PC-9 (cell line): ENCODE measurements at regions not wholly inside any gene's neighbourhood (a gene's known extent, or its start where the extent isn't known, plus 50 kb on each side); places are given as distances from the start of the nearest gene placed in this dataset.

Experiments used
- BruUV-seq: library from RNA; stranded (reverse); fragments of 400-500 nt; replicated peaks from 2 replicates; lab custom pipeline; 2021; lab: Mats Ljungman, UMichigan
- CTCF ChIA-PET: fragments of 300-600 bp; sonication (Branson Sonifier 250); formaldehyde crosslinking; loops from one replicate; lab custom pipeline; 2022; ENCODE audit warnings: antibody characterized with exemption; lab: Charles Lee
- POLR2A ChIA-PET: fragments of 300-600 bp; sonication (Branson Sonifier 250); formaldehyde crosslinking; loops from one replicate; lab custom pipeline; 2022; ENCODE audit warnings: antibody characterized with exemption; ENCODE audit not compliant: unreplicated experiment; lab: Charles Lee
- DNase-seq, 2 experiments: peaks; one replicate each; pipeline versions ENCODE4 v3.0.0 to v3.0.0-alpha.2; 2015 to 2022; ENCODE audit warnings: mixed read lengths in 1 of 2
- H2AFZ ChIP-seq: fragments of 200-600 bp; sonication (generic); 2 replicates; pipeline ENCODE4 v1.8.1; 2017; ENCODE audit warnings: antibody characterized with exemption
- H3F3A ChIP-seq: fragments of 200-600 bp; sonication (generic); 2 replicates; pipeline ENCODE4 v1.8.1; 2017; ENCODE audit warnings: antibody characterized with exemption, mild to moderate bottlenecking, low read depth; ENCODE audit not compliant: insufficient read depth
- H3K27ac ChIP-seq: fragments of 200-600 bp; sonication (generic); 2 replicates; pipeline ENCODE4 v1.6.1; 2016; ENCODE audit warnings: mixed run types
- H3K27me3 ChIP-seq: fragments of 200-600 bp; sonication (generic); 2 replicates; pipeline ENCODE4 v1.6.1; 2016; ENCODE audit warnings: low read depth, mixed run types; ENCODE audit not compliant: insufficient read depth
- H3K36me3 ChIP-seq: fragments of 200-600 bp; sonication (generic); 2 replicates; pipeline ENCODE4 v1.6.1; 2016; ENCODE audit warnings: low read depth, mixed run types
- H3K4me1 ChIP-seq: fragments of 200-600 bp; sonication (generic); replicated peaks from 2 replicates; pipeline ENCODE4 v1.6.1; 2016; ENCODE audit warnings: mixed run types; ENCODE audit not compliant: insufficient read depth
- H3K4me2 ChIP-seq: fragments of 200-600 bp; sonication (generic); 2 replicates; pipeline ENCODE4 v1.6.1; 2017; ENCODE audit warnings: mixed run types
- H3K4me3 ChIP-seq: fragments of 200-600 bp; sonication (generic); 2 replicates; pipeline ENCODE4 v1.6.1; 2016; ENCODE audit warnings: mixed run types
- H3K79me2 ChIP-seq: fragments of 200-600 bp; sonication (generic); 2 replicates; pipeline ENCODE4 v1.6.1; 2017; ENCODE audit warnings: low read depth, mixed run types
- H3K9me2 ChIP-seq: fragments of 200-600 bp; sonication (generic); 2 replicates; pipeline ENCODE4 v1.8.1; 2017; ENCODE audit warnings: mild to moderate bottlenecking; ENCODE audit not compliant: insufficient read depth
- H3K9me3 ChIP-seq: fragments of 200-600 bp; sonication (generic); 2 replicates; pipeline ENCODE4 v1.8.1; 2016; ENCODE audit warnings: low read depth; ENCODE audit not compliant: insufficient read depth
- H4K20me1 ChIP-seq: fragments of 200-600 bp; sonication (generic); 2 replicates; pipeline ENCODE4 v1.8.1; 2017; ENCODE audit not compliant: insufficient read depth
- EZH2 ChIP-seq: fragments of 200-600 bp; sonication (generic); IDR thresholded peaks from 2 replicates; pipeline ENCODE4 v1.8.0; 2017; ENCODE audit warnings: antibody characterized with exemption, low read depth
- intact Hi-C: fragments of 100-400 bp; cut with micrococcal nuclease; formaldehyde crosslinking; loops from one replicate; pipeline ENCODE4 v1.10.0; 2022; ENCODE audit not compliant: unreplicated experiment
- TF ChIP-seq, protein P1 (sequence below): fragments of 200-600 bp; sonication (generic); conservative IDR thresholded peaks from 2 replicates; pipeline ENCODE4 v1.6.1; 2017; ENCODE audit warnings: mixed run types, antibody characterized with exemption, mild to moderate bottlenecking, moderate library complexity

DNA sequence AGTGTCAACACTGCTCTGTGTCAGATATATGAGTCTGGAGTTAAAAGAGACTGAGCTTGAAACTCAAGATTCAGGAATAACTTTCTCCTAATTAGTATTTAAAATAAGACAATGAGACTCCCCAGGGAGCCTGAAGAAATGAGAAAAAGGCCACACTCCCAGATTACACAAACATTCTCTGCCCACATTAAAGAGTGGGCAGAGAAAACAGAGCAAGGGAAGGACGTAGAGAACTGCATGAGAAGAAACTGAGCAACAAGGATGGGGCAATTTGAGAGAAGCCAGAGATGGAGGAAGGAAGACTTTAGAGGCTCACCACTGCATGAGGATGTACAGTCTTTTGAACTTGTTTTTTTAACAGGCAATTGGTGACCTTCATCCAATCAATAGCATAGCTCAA lies 438.2 kb downstream of the TDRD15 start:
- no peak for DNase-seq
- no TSS peak for BruUV-seq
- intact Hi-C loops, result no loop called here
- H3F3A ChIP-seq, result no peaks in the 10 kb centered on the region
- H4K20me1 ChIP-seq, result no peaks in the 10 kb centered on the region
- no peaks in the 10 kb centered on the region for H3K9me3 ChIP-seq
- CTCF ChIA-PET, result no interaction called here
- no peaks in the 10 kb centered on the region for H3K36me3 ChIP-seq
- H3K4me1 ChIP-seq, result no peaks in the 10 kb centered on the region
- no peak overlapping the region for H3K27ac ChIP-seq
- TF ChIP-seq, protein P1, sequence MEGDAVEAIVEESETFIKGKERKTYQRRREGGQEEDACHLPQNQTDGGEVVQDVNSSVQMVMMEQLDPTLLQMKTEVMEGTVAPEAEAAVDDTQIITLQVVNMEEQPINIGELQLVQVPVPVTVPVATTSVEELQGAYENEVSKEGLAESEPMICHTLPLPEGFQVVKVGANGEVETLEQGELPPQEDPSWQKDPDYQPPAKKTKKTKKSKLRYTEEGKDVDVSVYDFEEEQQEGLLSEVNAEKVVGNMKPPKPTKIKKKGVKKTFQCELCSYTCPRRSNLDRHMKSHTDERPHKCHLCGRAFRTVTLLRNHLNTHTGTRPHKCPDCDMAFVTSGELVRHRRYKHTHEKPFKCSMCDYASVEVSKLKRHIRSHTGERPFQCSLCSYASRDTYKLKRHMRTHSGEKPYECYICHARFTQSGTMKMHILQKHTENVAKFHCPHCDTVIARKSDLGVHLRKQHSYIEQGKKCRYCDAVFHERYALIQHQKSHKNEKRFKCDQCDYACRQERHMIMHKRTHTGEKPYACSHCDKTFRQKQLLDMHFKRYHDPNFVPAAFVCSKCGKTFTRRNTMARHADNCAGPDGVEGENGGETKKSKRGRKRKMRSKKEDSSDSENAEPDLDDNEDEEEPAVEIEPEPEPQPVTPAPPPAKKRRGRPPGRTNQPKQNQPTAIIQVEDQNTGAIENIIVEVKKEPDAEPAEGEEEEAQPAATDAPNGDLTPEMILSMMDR, result no peak
- TF ChIP-seq EZH2, result no peak
- no peaks in the 10 kb centered on the region for H3K9me2 ChIP-seq
- H3K27me3 ChIP-seq, result peaks cover 3% of the 10 kb centered on the region; the same call in 1 of the 2 replicates
- POLR2A ChIA-PET, result no interaction called here
- H3K4me2 ChIP-seq, result no peak overlapping the region
- no peak overlapping the region for H3K4me3 ChIP-seq
- H2AFZ ChIP-seq, result no peak overlapping the region
- H3K79me2 ChIP-seq, result no peaks in the 10 kb centered on the region

DNA sequence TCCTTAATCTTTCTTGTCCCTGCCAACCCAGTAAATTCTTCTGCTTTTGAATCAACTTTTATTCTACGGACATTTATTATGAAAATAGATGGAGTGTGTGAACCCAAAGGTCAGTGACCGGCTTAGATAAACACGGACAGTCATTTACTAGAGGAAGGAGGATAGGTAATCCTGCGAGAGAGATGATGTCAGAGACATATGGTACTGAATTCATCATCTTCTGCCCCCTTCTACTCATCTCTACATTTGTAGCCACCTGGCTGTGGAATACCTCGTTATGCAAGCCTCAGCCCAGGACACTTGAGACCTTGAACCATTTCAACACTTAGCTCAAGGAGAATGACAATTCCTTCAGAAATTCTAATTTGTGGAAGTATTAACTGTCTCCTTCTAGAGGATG lies 443.6 kb downstream of the TDRD15 start:
- TF ChIP-seq, protein P1, result no peak
- no peak for TF ChIP-seq EZH2
- Histone ChIP-seq H3K27ac (no peak overlapping the region), H3K4me2 (no peak overlapping the region), H3K4me3 (no peak overlapping the region), H3K4me1 (no peaks in the 10 kb centered on the region), H3F3A (no peaks in the 10 kb centered on the region), H3K27me3 (no peaks in the 10 kb centered on the region; the same call in 1 of the 2 replicates), H4K20me1 (peaks cover 4% of the 10 kb centered on the region; the same call in 1 of the 2 replicates), H3K9me2 (0 out of 2 replicates have a peak, but pooled peaks cover 3% of the 10 kb centered on the region), H3K79me2 (no peaks in the 10 kb centered on the region), H3K36me3 (no peaks in the 10 kb centered on the region), H3K9me3 (no peaks in the 10 kb centered on the region), H2AFZ (no peak overlapping the region)
- ChIA-PET POLR2A (interaction anchor here (0.6 kb wide), 1 partner anchor 92 kb away, joined by 29 read pairs; no protein-coding TSS in a partner anchor), CTCF (no interaction called here)
- intact Hi-C loops, result no loop called here
- no TSS peak for BruUV-seq
- no peak for DNase-seq

DNA sequence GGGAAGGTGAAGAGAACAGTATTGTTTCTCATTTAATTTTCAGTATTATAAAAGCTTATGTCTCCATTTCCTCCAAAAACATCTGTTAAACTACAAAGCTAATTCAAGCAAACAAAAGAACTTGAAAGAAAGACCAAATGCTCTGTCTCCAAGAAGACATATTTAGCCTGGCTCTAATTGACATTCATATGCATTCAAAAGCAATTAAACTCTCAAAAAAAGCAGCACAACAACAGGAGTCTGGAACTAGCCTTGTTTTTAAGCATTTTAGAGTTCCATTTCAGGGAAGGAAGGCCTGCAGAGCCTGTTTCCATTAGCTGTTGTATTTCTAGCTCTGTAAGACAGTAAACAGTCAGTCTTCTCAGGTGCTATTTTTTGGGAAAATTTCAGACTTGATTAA lies 447.9 kb downstream of the TDRD15 start:
- Histone ChIP-seq H4K20me1 (peaks cover 4% of the 10 kb centered on the region; the same call in 1 of the 2 replicates), H3K27me3 (0 out of 2 replicates have a peak, but pooled peaks cover 7% of the 10 kb centered on the region), H3K4me2 (no peak overlapping the region), H3K4me3 (no peak overlapping the region), H3K9me2 (0 out of 2 replicates have a peak, but pooled peaks cover 3% of the 10 kb centered on the region), H3K79me2 (no peaks in the 10 kb centered on the region), H3F3A (no peaks in the 10 kb centered on the region), H2AFZ (no peak overlapping the region), H3K9me3 (no peaks in the 10 kb centered on the region), H3K4me1 (no peaks in the 10 kb centered on the region), H3K27ac (no peak overlapping the region), H3K36me3 (no peaks in the 10 kb centered on the region)
- TF ChIP-seq EZH2, result no peak
- ChIA-PET CTCF (no interaction called here), POLR2A (no interaction called here)
- no peak for DNase-seq
- no TSS peak for BruUV-seq
- intact Hi-C loops, result no loop called here

DNA sequence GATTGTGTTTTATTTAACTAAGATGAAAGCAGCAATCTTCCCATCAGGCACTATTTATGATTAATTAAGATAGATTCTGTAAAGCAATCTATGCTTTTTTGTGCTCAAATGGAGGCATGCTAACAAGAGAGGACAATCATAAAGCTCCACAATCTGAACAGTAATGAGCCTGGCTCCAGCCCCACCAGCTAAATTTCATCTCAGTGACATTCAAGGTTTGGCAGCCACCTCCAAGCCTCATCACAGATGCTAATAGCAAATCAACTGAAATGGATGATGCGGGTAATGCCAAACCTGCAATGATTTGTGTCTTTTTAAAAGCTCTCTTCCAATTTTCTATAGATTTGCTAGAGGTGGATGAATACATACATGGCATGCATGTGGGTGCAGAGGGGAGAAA lies 456.6 kb downstream of the TDRD15 start:
- CTCF ChIA-PET, result no interaction called here
- BruUV-seq, result no TSS peak
- no peaks in the 10 kb centered on the region for H3K79me2 ChIP-seq
- TF ChIP-seq, protein P1, result no peak
- TF ChIP-seq EZH2, result no peak
- no peaks in the 10 kb centered on the region for H3K9me2 ChIP-seq
- no peak for DNase-seq
- H3K4me1 ChIP-seq, result no peaks in the 10 kb centered on the region
- H3K4me2 ChIP-seq, result no peak overlapping the region
- POLR2A ChIA-PET, result no interaction called here
- no peaks in the 10 kb centered on the region for H3K36me3 ChIP-seq
- H2AFZ ChIP-seq, result no peak overlapping the region
- intact Hi-C loops, result no loop called here
- no peak overlapping the region for H3K27ac ChIP-seq
- H3F3A ChIP-seq, result no peaks in the 10 kb centered on the region
- no peaks in the 10 kb centered on the region for H4K20me1 ChIP-seq
- 0 out of 2 replicates have a peak, but pooled peaks cover 7% of the 10 kb centered on the region for H3K27me3 ChIP-seq
- H3K4me3 ChIP-seq, result no peak overlapping the region
- no peaks in the 10 kb centered on the region for H3K9me3 ChIP-seq
